OCI-LY3 (cell line): ENCODE measurements at regions not wholly inside any gene's neighbourhood (a gene's known extent, or its start where the extent isn't known, plus 50 kb on each side); places are given as distances from the start of the nearest gene placed in this dataset.

Source experiments
- H2AFZ ChIP-seq: fragments of 200-600, 300-600 bp; shearing (Covaris generic); 2 replicates; pipeline ENCODE4 v1.6.0; 2014; ENCODE audit warnings: antibody characterized with exemption, low read depth, low read length
- H3K27ac ChIP-seq: fragments of 200-600, 300-600 bp; sonication (generic); 2 replicates; pipeline ENCODE4 v1.5.1; 2014; ENCODE audit warnings: mild to moderate bottlenecking, low read length, moderate library complexity, mixed read lengths
- H3K27me3 ChIP-seq: fragments of 200-600, 300-600 bp; sonication (generic); 2 replicates; pipeline ENCODE4 v1.6.1; 2014; ENCODE audit warnings: low read depth, low read length, mixed read lengths
- H3K36me3 ChIP-seq: fragments of 200-600, 300-600 bp; sonication (generic); replicated peaks from 2 replicates; pipeline ENCODE3; 2014; ENCODE audit warnings: low read depth, low read length, mixed read lengths
- H3K4me1 ChIP-seq: fragments of 300-600, 200-600 bp; sonication (generic); 2 replicates; pipeline ENCODE4 v1.6.1; 2014; ENCODE audit warnings: low read length, mixed read lengths
- H3K4me2 ChIP-seq: fragments of 200-600, 300-600 bp; sonication (generic); 2 replicates; pipeline ENCODE4 v1.6.1; 2014; ENCODE audit warnings: low read length, mixed read lengths
- H3K4me3 ChIP-seq: fragments of 300-600, 200-600 bp; sonication (generic); 2 replicates; pipeline ENCODE4 v1.5.1; 2014; ENCODE audit warnings: antibody characterized with exemption, mild to moderate bottlenecking, low read length, moderate library complexity
- H3K79me2 ChIP-seq: fragments of 300-600, 200-600 bp; shearing (Covaris generic); 2 replicates; pipeline ENCODE4 v1.6.1; 2014; ENCODE audit warnings: mild to moderate bottlenecking, low read length, mixed read lengths
- H3K9ac ChIP-seq: fragments of 300-600, 200-600 bp; shearing (Covaris generic); 2 replicates; pipeline ENCODE4 v1.6.0; 2014; ENCODE audit warnings: mild to moderate bottlenecking, low read length, moderate library complexity
- H3K9me3 ChIP-seq: fragments of 200-600, 300-600 bp; shearing (Covaris generic); 2 replicates; pipeline ENCODE4 v1.6.1; 2014; ENCODE audit warnings: low read length, mixed read lengths; ENCODE audit not compliant: insufficient read depth
- H4K20me1 ChIP-seq: fragments of 200-600, 300-600 bp; sonication (generic); 2 replicates; pipeline ENCODE4 v1.6.1; 2016; ENCODE audit warnings: low read length, mixed read lengths; ENCODE audit not compliant: insufficient read depth
- EZH2phosphoT487 ChIP-seq: fragments of 200-600 bp; shearing (Covaris generic); IDR thresholded peaks from 2 replicates; pipeline ENCODE4 v1.6.1; 2018; ENCODE audit warnings: antibody characterized with exemption, mixed run types, low read depth
- TF ChIP-seq, protein P1 (sequence below): fragments of 200-600, 300-600 bp; sonication (generic); IDR thresholded peaks from 2 replicates; pipeline ENCODE4 v1.5.1; 2014; ENCODE audit warnings: antibody characterized with exemption, low read length, low read depth

DNA sequence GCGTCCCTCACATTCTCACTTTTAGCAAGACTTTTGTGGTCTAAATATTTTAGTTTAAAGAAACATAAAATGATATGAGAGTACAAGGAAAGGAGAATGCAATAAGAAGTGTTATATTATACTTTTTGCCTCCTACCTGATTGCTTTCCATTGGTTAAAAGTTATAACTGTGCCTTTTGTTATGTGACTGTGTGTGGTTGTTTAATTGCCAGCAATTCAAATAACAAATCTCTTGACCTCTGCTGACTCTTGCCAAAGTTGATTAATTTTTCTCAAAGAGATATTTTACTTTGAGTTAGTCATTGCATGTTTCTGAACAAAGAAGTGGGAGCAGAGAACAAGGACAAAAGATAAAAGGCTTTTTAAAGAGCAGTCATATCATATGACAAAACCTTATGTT lies 599.5 kb downstream of the SUCLG1 start:
- no peak overlapping the region for H2AFZ ChIP-seq
- H3K4me2 ChIP-seq, result no peak overlapping the region
- H3K9me3 ChIP-seq, result no peaks in the 10 kb centered on the region
- H3K4me1 ChIP-seq, result no peaks in the 10 kb centered on the region
- H3K27me3 ChIP-seq, result no peaks in the 10 kb centered on the region
- no peaks in the 10 kb centered on the region for H3K79me2 ChIP-seq
- H4K20me1 ChIP-seq, result no peaks in the 10 kb centered on the region
- no peaks in the 10 kb centered on the region for H3K36me3 ChIP-seq
- no peak overlapping the region for H3K9ac ChIP-seq
- TF ChIP-seq, protein P1, sequence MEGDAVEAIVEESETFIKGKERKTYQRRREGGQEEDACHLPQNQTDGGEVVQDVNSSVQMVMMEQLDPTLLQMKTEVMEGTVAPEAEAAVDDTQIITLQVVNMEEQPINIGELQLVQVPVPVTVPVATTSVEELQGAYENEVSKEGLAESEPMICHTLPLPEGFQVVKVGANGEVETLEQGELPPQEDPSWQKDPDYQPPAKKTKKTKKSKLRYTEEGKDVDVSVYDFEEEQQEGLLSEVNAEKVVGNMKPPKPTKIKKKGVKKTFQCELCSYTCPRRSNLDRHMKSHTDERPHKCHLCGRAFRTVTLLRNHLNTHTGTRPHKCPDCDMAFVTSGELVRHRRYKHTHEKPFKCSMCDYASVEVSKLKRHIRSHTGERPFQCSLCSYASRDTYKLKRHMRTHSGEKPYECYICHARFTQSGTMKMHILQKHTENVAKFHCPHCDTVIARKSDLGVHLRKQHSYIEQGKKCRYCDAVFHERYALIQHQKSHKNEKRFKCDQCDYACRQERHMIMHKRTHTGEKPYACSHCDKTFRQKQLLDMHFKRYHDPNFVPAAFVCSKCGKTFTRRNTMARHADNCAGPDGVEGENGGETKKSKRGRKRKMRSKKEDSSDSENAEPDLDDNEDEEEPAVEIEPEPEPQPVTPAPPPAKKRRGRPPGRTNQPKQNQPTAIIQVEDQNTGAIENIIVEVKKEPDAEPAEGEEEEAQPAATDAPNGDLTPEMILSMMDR, result no peak
- no peak for TF ChIP-seq EZH2phosphoT487
- H3K4me3 ChIP-seq, result no peak overlapping the region
- H3K27ac ChIP-seq, result no peak overlapping the region

DNA sequence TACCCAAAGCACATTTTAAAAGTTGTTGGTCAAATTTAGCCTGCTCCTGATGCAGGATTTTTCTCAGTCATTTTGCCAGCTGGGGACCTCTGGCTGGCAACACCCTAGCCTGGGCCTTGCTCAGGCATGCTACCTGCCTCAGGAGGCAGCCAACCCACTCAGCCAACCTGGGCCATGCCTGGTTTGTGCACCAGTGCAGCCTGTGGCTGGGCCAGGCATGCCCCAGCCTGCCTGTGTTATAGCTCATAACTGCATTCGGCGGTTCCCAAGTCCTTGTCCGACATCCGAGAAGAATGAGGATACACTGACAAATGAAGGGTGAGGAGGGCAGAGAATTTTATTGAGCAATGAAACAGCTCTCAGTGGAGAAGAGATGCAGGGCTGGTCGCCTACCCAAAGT lies 608.0 kb downstream of the SUCLG1 start:
- Histone ChIP-seq H3K4me1 (no peaks in the 10 kb centered on the region), H3K9me3 (no peaks in the 10 kb centered on the region), H3K27ac (no peak overlapping the region), H2AFZ (no peak overlapping the region), H3K36me3 (no peaks in the 10 kb centered on the region), H4K20me1 (no peaks in the 10 kb centered on the region), H3K4me3 (no peak overlapping the region), H3K9ac (no peak overlapping the region), H3K79me2 (no peaks in the 10 kb centered on the region), H3K4me2 (no peak overlapping the region), H3K27me3 (no peaks in the 10 kb centered on the region)
- no peak for TF ChIP-seq EZH2phosphoT487
- TF ChIP-seq, protein P1, result no peak

DNA sequence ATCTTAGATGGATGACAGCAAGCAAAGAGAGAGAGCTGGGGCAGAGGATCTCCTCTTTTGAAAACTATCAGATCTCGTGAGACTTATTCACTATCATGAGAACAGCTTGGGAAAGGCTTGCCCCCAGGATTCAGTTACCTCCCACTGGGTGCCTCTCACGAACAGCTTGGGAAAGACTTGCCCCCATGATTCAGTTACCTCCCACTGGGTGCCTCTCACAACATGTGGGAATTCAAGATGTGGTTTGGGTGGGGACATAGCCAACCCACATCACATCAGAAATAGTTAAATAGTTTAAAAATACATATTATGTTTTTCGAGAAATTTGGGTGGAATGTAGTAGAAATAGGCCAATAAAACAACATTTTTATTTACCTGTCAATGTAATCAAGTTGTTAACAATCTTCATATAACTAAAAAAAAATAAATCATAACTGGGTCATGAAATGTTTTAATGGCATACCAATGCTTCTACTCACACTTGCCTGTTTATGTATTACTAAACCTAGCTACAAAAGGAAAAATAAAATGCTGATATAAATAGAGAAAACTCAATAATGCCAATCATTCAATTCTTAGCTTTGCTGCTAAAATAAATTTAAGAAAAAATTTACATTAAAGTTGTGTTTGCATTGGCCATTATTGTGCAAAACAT lies 608.9 kb downstream of the SUCLG1 start:
- H3K27me3 ChIP-seq, result no peaks in the 10 kb centered on the region
- no peaks in the 10 kb centered on the region for H3K9me3 ChIP-seq
- no peak overlapping the region for H3K27ac ChIP-seq
- no peak for TF ChIP-seq EZH2phosphoT487
- TF ChIP-seq, protein P1, result no peak
- no peaks in the 10 kb centered on the region for H3K4me1 ChIP-seq
- H3K4me3 ChIP-seq, result no peak overlapping the region
- no peaks in the 10 kb centered on the region for H4K20me1 ChIP-seq
- no peak overlapping the region for H3K4me2 ChIP-seq
- H3K9ac ChIP-seq, result no peak overlapping the region
- H3K36me3 ChIP-seq, result no peaks in the 10 kb centered on the region
- no peak overlapping the region for H2AFZ ChIP-seq
- no peaks in the 10 kb centered on the region for H3K79me2 ChIP-seq

DNA sequence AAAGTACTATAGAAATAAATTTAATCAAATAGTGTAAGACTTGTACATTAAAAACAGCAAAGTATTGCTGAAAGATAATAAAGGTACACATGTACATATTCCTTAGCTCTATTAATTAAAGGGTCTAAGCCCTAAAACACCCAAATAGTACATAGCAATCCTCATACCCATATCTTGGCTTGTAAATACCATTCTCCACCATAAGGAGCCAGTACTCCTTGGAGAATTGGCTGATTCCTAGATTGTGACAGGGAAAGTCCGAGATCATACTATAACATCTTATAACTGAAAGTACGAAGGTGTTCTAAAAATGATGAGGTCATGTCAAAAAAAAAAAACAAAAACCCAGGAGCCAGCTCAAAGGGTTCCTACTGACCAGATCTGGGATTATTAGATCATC lies 614.6 kb downstream of the SUCLG1 start:
- no peak overlapping the region for H3K27ac ChIP-seq
- H3K9ac ChIP-seq, result no peak overlapping the region
- no peaks in the 10 kb centered on the region for H3K9me3 ChIP-seq
- no peaks in the 10 kb centered on the region for H3K27me3 ChIP-seq
- H2AFZ ChIP-seq, result no peak overlapping the region
- H3K36me3 ChIP-seq, result no peaks in the 10 kb centered on the region
- no peak overlapping the region for H3K4me2 ChIP-seq
- no peaks in the 10 kb centered on the region for H3K4me1 ChIP-seq
- no peak overlapping the region for H3K4me3 ChIP-seq
- TF ChIP-seq, protein P1, result no peak
- no peak for TF ChIP-seq EZH2phosphoT487
- H4K20me1 ChIP-seq, result no peaks in the 10 kb centered on the region
- H3K79me2 ChIP-seq, result no peaks in the 10 kb centered on the region
